ENCODE measurements at regions not wholly inside any gene's neighbourhood (a gene's known extent, or its start where the extent isn't known, plus 50 kb on each side); places are given as distances from the start of the nearest gene placed in this dataset.
"Not testable (repeated sequence)": the region's sequence is repeated elsewhere in the genome, so short reads cannot be mapped to it uniquely, and the experiment has no call there.

- TF ChIP-seq, protein P1, sequence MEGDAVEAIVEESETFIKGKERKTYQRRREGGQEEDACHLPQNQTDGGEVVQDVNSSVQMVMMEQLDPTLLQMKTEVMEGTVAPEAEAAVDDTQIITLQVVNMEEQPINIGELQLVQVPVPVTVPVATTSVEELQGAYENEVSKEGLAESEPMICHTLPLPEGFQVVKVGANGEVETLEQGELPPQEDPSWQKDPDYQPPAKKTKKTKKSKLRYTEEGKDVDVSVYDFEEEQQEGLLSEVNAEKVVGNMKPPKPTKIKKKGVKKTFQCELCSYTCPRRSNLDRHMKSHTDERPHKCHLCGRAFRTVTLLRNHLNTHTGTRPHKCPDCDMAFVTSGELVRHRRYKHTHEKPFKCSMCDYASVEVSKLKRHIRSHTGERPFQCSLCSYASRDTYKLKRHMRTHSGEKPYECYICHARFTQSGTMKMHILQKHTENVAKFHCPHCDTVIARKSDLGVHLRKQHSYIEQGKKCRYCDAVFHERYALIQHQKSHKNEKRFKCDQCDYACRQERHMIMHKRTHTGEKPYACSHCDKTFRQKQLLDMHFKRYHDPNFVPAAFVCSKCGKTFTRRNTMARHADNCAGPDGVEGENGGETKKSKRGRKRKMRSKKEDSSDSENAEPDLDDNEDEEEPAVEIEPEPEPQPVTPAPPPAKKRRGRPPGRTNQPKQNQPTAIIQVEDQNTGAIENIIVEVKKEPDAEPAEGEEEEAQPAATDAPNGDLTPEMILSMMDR (IDR thresholded peaks at IDR 0.05): not testable (repeated sequence)
- TF ChIP-seq POLR2A, POLR2AphosphoS5 (IDR thresholded peaks at IDR 0.05): not testable (repeated sequence)
These were observed 307.7 kb downstream of the TP53TG3F start for GRCh38 chr16:33766869-33767765.
